ENCODE measurements at regions not wholly inside any gene's neighbourhood (a gene's known extent, or its start where the extent isn't known, plus 50 kb on each side); places are given as distances from the start of the nearest gene placed in this dataset.

GRCh38 chr2:226584518-226585055 lies 215.0 kb downstream of the IRS1 start:
- no peak overlapping the region for H3K9ac ChIP-seq (ENCODE audit: low read depth in 1 of 2, low read length in 2 of 2)
- no peak overlapping the region for H3K27ac ChIP-seq (ENCODE audit: low read depth in 1 of 2, low read length in 2 of 2)
- no peaks in the 10 kb centered on the region for H3K36me3 ChIP-seq (ENCODE audit: control insufficient read depth in 4 of 4, insufficient read depth in 3 of 4, low read depth in 1 of 4, low read length in 3 of 4)
- TF ChIP-seq TAF1 (conservative IDR thresholded peaks at IDR 0.05), result no peak
- TF ChIP-seq YY1 (IDR thresholded peaks at IDR 0.05), result no peak
- no peak for TF ChIP-seq SP1 (IDR thresholded peaks at IDR 0.05)
- TF ChIP-seq EGR1 (IDR thresholded peaks at IDR 0.05; ENCODE audit: low read depth in 2 of 2), result no peak
- TF ChIP-seq ZBTB33 (IDR thresholded peaks at IDR 0.05), result no peak
- TF ChIP-seq JUND (IDR thresholded peaks at IDR 0.05), result no peak
- TF ChIP-seq FOXA2 (IDR thresholded peaks at IDR 0.05), result no peak
- no peak for TF ChIP-seq CTCF (IDR thresholded peaks at IDR 0.05; ENCODE audit: low read depth, low read length, missing input control)
- TF ChIP-seq ATF3 (IDR thresholded peaks at IDR 0.05), result no peak
- TF ChIP-seq MAX (IDR thresholded peaks at IDR 0.05), result no peak
- TF ChIP-seq REST (IDR thresholded peaks at IDR 0.05), result no peak
- no peak for TF ChIP-seq HNF4A (conservative IDR thresholded peaks at IDR 0.05)
- no peak for TF ChIP-seq FOXA1 (IDR thresholded peaks at IDR 0.05)
- TF ChIP-seq GABPA (IDR thresholded peaks at IDR 0.05 in 1 of 2, conservative IDR thresholded peaks at IDR 0.05 in 1 of 2), result no peak
- TF ChIP-seq RXRA (IDR thresholded peaks at IDR 0.05), result no peak
- no peak for TF ChIP-seq HNF4G (IDR thresholded peaks at IDR 0.05)
- TF ChIP-seq NR2F2 (IDR thresholded peaks at IDR 0.05), result no peak
- no peak for TF ChIP-seq RAD21 (IDR thresholded peaks at IDR 0.05)
- H3K27me3 ChIP-seq (ENCODE audit: control insufficient read depth in 4 of 4, insufficient read depth in 4 of 4, low read length in 3 of 4), result no peaks in the 10 kb centered on the region
- H3K4me1 ChIP-seq (ENCODE audit: control insufficient read depth in 4 of 4, insufficient read depth in 4 of 4, low read length in 3 of 4), result peaks cover 0 to 3% (median 0%) of the 10 kb centered on the region in 4 donors
- 96% methylated on average over 3 of the region's 3 CpGs for WGBS
- no peak overlapping the region for H3K4me3 ChIP-seq (ENCODE audit: low read depth in 1 of 3, low read length in 3 of 3)
- no peaks in the 10 kb centered on the region for H3K9me3 ChIP-seq (ENCODE audit: control insufficient read depth in 4 of 4, low read length in 3 of 4)
- no peak for DNase-seq (ENCODE audit: low spot score)

All from liver (tissue), 8 donors.